ENCODE measurements at regions not wholly inside any gene's neighbourhood (a gene's known extent, or its start where the extent isn't known, plus 50 kb on each side); places are given as distances from the start of the nearest gene placed in this dataset.

DNA sequence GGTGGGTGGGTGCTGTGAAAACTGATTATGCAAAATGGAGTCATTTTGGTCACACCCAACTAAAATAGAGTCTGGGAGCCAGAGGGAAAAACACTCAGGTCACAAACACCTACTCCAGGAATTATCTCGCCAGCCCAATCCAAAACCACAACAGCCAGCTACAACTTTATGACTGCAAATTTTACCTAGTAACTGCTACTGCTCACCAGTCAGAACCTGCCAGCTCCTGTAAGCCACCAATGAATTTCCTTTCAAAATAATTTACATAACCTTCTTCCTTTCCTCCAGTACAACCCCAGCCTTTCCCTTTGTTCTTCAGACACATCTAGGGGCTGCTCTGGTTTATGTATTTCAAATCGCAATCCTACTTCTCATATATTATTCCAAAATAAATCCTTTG is 52.6 kb upstream of the DYNLRB2 start:
- Histone ChIP-seq H2BK5ac (ENCODE audit: insufficient read length, low read length) (no peak overlapping the region), H3K27me3 (ENCODE audit: insufficient read depth, low read length) (no peaks in the 10 kb centered on the region)
- TF ChIP-seq, protein P1, sequence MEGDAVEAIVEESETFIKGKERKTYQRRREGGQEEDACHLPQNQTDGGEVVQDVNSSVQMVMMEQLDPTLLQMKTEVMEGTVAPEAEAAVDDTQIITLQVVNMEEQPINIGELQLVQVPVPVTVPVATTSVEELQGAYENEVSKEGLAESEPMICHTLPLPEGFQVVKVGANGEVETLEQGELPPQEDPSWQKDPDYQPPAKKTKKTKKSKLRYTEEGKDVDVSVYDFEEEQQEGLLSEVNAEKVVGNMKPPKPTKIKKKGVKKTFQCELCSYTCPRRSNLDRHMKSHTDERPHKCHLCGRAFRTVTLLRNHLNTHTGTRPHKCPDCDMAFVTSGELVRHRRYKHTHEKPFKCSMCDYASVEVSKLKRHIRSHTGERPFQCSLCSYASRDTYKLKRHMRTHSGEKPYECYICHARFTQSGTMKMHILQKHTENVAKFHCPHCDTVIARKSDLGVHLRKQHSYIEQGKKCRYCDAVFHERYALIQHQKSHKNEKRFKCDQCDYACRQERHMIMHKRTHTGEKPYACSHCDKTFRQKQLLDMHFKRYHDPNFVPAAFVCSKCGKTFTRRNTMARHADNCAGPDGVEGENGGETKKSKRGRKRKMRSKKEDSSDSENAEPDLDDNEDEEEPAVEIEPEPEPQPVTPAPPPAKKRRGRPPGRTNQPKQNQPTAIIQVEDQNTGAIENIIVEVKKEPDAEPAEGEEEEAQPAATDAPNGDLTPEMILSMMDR (conservative IDR thresholded peaks at IDR 0.05): no peak

More for the DNA sequence above, 52.6 kb upstream of the DYNLRB2 start:
- Histone ChIP-seq H2BK120ac (ENCODE audit: low read depth, low read length, poor library complexity, severe bottlenecking) (no peak overlapping the region), H3K23me2 (ENCODE audit: insufficient read length, low read depth, low read length, poor library complexity, severe bottlenecking) (no peaks in the 10 kb centered on the region), H4K20me1 (ENCODE audit: control insufficient read depth, insufficient read depth, insufficient read length) (no peaks in the 10 kb centered on the region), H2AFZ (ENCODE audit: low read length) (no peak overlapping the region), H3K23ac (ENCODE audit: insufficient read length, low read depth, low read length) (no peak overlapping the region), H4K91ac (ENCODE audit: insufficient read length, low read depth, low read length) (no peak overlapping the region), H2BK12ac (ENCODE audit: insufficient read length, low read depth, low read length) (no peak overlapping the region), H4K8ac (replicated peaks; ENCODE audit: insufficient read length, low read depth, low read length) (no peak overlapping the region), H2BK15ac (ENCODE audit: low read depth, low read length) (no peak overlapping the region), H3K27ac (ENCODE audit: insufficient read length, low read depth, low read length) (no peak overlapping the region), H3K4me2 (ENCODE audit: insufficient read depth, insufficient read length, low read length) (no peak overlapping the region), H3K4ac (ENCODE audit: low read depth, low read length) (no peak overlapping the region), H3K9me3 (ENCODE audit: control insufficient read depth, low read depth, low read length) (no peaks in the 10 kb centered on the region), H3K9ac (ENCODE audit: extremely low read depth, insufficient read length, low read length) (no peak overlapping the region), H3K18ac (ENCODE audit: insufficient read length, low read depth, low read length) (no peak overlapping the region), H3K14ac (ENCODE audit: insufficient read depth, low read length) (no peak overlapping the region), H3T11ph (ENCODE audit: low read length) (no peak overlapping the region), H3K79me1 (ENCODE audit: insufficient read depth, low read depth, low read length, poor library complexity, severe bottlenecking) (no peaks in the 10 kb centered on the region), H3K56ac (ENCODE audit: insufficient read length, low read depth, low read length) (no peak overlapping the region), H4K5ac (ENCODE audit: insufficient read length, low read depth, low read length) (no peak overlapping the region), H3K4me1 (ENCODE audit: insufficient read depth, low read length) (no peaks in the 10 kb centered on the region), H2BK20ac (ENCODE audit: low read depth, low read length, poor library complexity, severe bottlenecking) (no peak overlapping the region), H2AK5ac (ENCODE audit: insufficient read length, low read length) (no peak overlapping the region), H3K79me2 (ENCODE audit: insufficient read depth, low read length) (no peaks in the 10 kb centered on the region)
- peaks cover 0 to 2% of the 10 kb centered on the region in 2 experiments; a peak in 1 of 5 replicates for H3K9me3 Mint-ChIP-seq
- WGBS (ENCODE audit: extremely low coverage, insufficient read length, low lambda C conversion rate): no CpG with 5 or more reads among the region's 2 CpGs
- DNase-seq: no peak
- H3K36me3 Mint-ChIP-seq (ENCODE audit: insufficient read depth in 1 of 3, low read depth in 3 of 3): no peaks in the 10 kb centered on the region
- H3K27ac Mint-ChIP-seq: no peak overlapping the region
- no peaks in the 10 kb centered on the region for H3K4me1 Mint-ChIP-seq
- no peak overlapping the region for H3K4me3 Mint-ChIP-seq
- peaks cover 6% of the 10 kb centered on the region for H3K27me3 Mint-ChIP-seq (ENCODE audit: low read depth)

Measured in H9 (cell line).